MM.1S (cell line): ENCODE measurements at regions not wholly inside any gene's neighbourhood (a gene's known extent, or its start where the extent isn't known, plus 50 kb on each side); places are given as distances from the start of the nearest gene placed in this dataset.
A peak's percentile ranks its signal among the peaks of the same experiment; 100 is the strongest.

Experiments used
- DNase-seq: peaks from one replicate; pipeline ENCODE4 v3.0.0-alpha.2; 2015
- H2AFZ ChIP-seq: fragments of 300-600 bp; sonication (generic); 2 replicates; pipeline ENCODE4 v1.6.0; 2016; ENCODE audit warnings: antibody characterized with exemption, low read length
- H3F3A ChIP-seq: fragments of 300-600 bp; sonication (generic); 2 replicates; pipeline ENCODE4 v1.6.1; 2016; ENCODE audit warnings: mild to moderate bottlenecking, antibody characterized with exemption, low read length, moderate library complexity, mixed read lengths; ENCODE audit not compliant: insufficient read depth
- H3K27ac ChIP-seq: fragments of 300-600 bp; sonication (generic); 2 replicates; pipeline ENCODE4 v1.5.1; 2016; ENCODE audit warnings: mild to moderate bottlenecking, low read length
- H3K27me3 ChIP-seq: fragments of 300-600 bp; sonication (generic); replicated peaks from 2 replicates; pipeline ENCODE4 v1.6.0; 2016; ENCODE audit warnings: low read length; ENCODE audit not compliant: insufficient read depth
- H3K36me3 ChIP-seq: fragments of 300-600 bp; sonication (generic); replicated peaks from 2 replicates; pipeline ENCODE4 v1.6.1; 2016; ENCODE audit warnings: mild to moderate bottlenecking, low read length, mixed read lengths; ENCODE audit not compliant: insufficient read depth
- H3K4me1 ChIP-seq: fragments of 300-600 bp; sonication (generic); 2 replicates; pipeline ENCODE4 v1.6.1; 2016; ENCODE audit warnings: low read length, mixed read lengths
- H3K4me2 ChIP-seq: fragments of 300-600 bp; sonication (generic); 2 replicates; pipeline ENCODE4 v1.6.0; 2016; ENCODE audit warnings: low read depth, low read length
- H3K4me3 ChIP-seq: fragments of 300-600 bp; sonication (generic); 2 replicates; pipeline ENCODE4 v1.5.1; 2016; ENCODE audit warnings: low read length, mixed read lengths
- H3K79me2 ChIP-seq: fragments of 300-600 bp; sonication (generic); 2 replicates; pipeline ENCODE4 v1.6.1; 2016; ENCODE audit warnings: mixed run types, low read length, mixed read lengths
- H3K9ac ChIP-seq: fragments of 300-600 bp; sonication (generic); 2 replicates; pipeline ENCODE4 v1.6.1; 2016; ENCODE audit warnings: low read length, mixed read lengths
- H3K9me2 ChIP-seq: fragments of 300-600 bp; sonication (generic); replicated peaks from 2 replicates; pipeline ENCODE4 v1.6.1; 2016; ENCODE audit warnings: mild to moderate bottlenecking, low read length, mixed read lengths; ENCODE audit not compliant: insufficient read depth
- H3K9me3 ChIP-seq: fragments of 300-600 bp; sonication (generic); replicated peaks from 2 replicates; pipeline ENCODE4 v1.6.1; 2016; ENCODE audit warnings: mild to moderate bottlenecking, low read length, mixed read lengths; ENCODE audit not compliant: insufficient read depth
- H4K20me1 ChIP-seq: fragments of 300-600 bp; sonication (generic); 2 replicates; pipeline ENCODE4 v1.6.1; 2016; ENCODE audit warnings: mild to moderate bottlenecking, low read length, moderate library complexity, mixed read lengths; ENCODE audit not compliant: insufficient read depth
- EZH2 ChIP-seq: fragments of 300-600 bp; sonication (generic); optimal IDR thresholded peaks from 2 replicates; pipeline ENCODE3; 2017; ENCODE audit warnings: low read depth, mild to moderate bottlenecking, antibody characterized with exemption, low read length, mixed read lengths
- EZH2phosphoT487 ChIP-seq: fragments of 300-600 bp; sonication (generic); IDR thresholded peaks from 2 replicates; pipeline ENCODE4 v1.6.1; 2018; ENCODE audit warnings: antibody characterized with exemption, low read length
- TF ChIP-seq, protein P1 (sequence below): fragments of 300-600 bp; sonication (generic); IDR thresholded peaks from 2 replicates; pipeline ENCODE4 v1.5.1; 2016; ENCODE audit warnings: antibody characterized with exemption, low read length, mixed read lengths

DNA sequence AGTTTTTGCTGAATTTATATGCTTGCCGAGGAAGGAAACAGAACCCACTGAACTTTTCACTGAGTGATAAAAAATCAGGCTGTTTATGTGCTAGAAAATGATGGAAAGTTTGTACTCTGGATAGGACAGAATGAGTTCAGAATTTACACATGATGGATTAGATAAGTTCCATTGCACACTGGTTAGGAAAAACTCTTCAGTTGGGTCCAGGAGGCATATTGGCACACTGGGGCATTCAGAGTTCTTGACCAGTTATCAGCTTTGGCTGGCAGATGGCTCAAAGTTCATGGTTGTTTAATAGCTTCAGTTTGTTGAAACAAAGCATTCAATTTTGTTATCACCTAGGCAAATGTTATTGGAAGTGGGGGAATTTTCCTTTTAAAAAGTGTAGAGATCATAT lies 613.3 kb upstream of the SYNCRIP start:
- no peak overlapping the region for H3K4me2 ChIP-seq
- no peaks in the 10 kb centered on the region for H3F3A ChIP-seq
- no peak overlapping the region for H3K9ac ChIP-seq
- no peaks in the 10 kb centered on the region for H3K79me2 ChIP-seq
- H3K27ac ChIP-seq = no peak overlapping the region
- no peaks in the 10 kb centered on the region for H4K20me1 ChIP-seq
- no peak for DNase-seq
- no peaks in the 10 kb centered on the region for H3K4me1 ChIP-seq
- H3K4me3 ChIP-seq = no peak overlapping the region
- H3K9me3 ChIP-seq = no peaks in the 10 kb centered on the region
- TF ChIP-seq, protein P1, sequence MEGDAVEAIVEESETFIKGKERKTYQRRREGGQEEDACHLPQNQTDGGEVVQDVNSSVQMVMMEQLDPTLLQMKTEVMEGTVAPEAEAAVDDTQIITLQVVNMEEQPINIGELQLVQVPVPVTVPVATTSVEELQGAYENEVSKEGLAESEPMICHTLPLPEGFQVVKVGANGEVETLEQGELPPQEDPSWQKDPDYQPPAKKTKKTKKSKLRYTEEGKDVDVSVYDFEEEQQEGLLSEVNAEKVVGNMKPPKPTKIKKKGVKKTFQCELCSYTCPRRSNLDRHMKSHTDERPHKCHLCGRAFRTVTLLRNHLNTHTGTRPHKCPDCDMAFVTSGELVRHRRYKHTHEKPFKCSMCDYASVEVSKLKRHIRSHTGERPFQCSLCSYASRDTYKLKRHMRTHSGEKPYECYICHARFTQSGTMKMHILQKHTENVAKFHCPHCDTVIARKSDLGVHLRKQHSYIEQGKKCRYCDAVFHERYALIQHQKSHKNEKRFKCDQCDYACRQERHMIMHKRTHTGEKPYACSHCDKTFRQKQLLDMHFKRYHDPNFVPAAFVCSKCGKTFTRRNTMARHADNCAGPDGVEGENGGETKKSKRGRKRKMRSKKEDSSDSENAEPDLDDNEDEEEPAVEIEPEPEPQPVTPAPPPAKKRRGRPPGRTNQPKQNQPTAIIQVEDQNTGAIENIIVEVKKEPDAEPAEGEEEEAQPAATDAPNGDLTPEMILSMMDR = no peak
- TF ChIP-seq EZH2phosphoT487 (no peak), EZH2 (no peak)
- no peak overlapping the region for H2AFZ ChIP-seq
- no peaks in the 10 kb centered on the region for H3K27me3 ChIP-seq
- no peaks in the 10 kb centered on the region for H3K36me3 ChIP-seq
- H3K9me2 ChIP-seq = no peaks in the 10 kb centered on the region

DNA sequence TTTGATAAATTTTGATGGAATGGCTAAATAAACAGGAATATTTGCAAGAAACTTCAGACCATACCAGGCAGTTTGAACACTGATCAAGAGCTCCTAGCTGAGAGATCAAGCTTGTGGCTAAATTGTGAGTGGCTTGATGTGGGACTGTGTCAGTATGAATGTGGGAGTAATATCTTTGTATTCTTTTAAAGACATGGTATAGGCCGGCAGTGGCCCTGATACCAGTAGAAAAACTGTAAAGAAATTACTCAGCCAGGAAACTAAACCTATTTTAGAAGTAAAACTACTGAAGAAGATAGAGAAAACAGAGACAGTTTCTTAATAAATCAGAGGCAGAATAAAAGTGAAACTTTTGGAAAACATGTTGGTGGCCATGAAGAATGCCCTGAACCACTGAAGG lies 608.4 kb upstream of the SYNCRIP start:
- Histone ChIP-seq H2AFZ (no peak overlapping the region), H3K27me3 (no peaks in the 10 kb centered on the region), H3K4me3 (no peak overlapping the region), H3K9ac (no peak overlapping the region), H3F3A (no peaks in the 10 kb centered on the region), H3K4me2 (no peak overlapping the region), H3K9me2 (no peaks in the 10 kb centered on the region), H3K79me2 (no peaks in the 10 kb centered on the region), H4K20me1 (no peaks in the 10 kb centered on the region), H3K9me3 (no peaks in the 10 kb centered on the region), H3K4me1 (no peaks in the 10 kb centered on the region), H3K36me3 (no peaks in the 10 kb centered on the region), H3K27ac (no peak overlapping the region)
- no peak for TF ChIP-seq EZH2
- TF ChIP-seq, protein P1 = no peak
- no peak for TF ChIP-seq EZH2phosphoT487
- DNase-seq = peak; percentile 25

DNA sequence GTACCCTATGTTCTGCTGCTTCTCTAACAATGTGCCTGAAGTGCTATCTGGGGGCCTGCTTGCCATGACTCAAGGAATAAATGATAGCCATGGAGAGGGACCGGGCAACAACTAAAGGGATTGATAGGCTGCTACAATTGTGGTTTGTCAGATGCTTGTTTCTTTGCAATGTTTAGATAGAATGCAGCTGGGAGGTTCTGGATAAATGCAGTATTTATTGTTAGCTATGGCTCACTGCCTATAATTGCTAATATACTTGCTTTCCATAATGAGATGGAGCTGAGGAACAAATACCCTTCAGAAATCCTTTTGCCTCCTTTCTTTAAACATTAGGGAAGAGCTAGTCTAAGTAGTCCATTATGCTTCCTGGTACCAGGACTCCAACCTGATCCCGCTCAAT lies 575.2 kb upstream of the SYNCRIP start:
- H3K27ac ChIP-seq = no peak overlapping the region
- H3K36me3 ChIP-seq = no peaks in the 10 kb centered on the region
- H3K9me2 ChIP-seq = no peaks in the 10 kb centered on the region
- TF ChIP-seq EZH2 (no peak), EZH2phosphoT487 (no peak)
- TF ChIP-seq, protein P1 = no peak
- no peaks in the 10 kb centered on the region for H3K9me3 ChIP-seq
- no peak overlapping the region for H3K4me2 ChIP-seq
- H3K4me3 ChIP-seq = no peak overlapping the region
- H3K9ac ChIP-seq = no peak overlapping the region
- H3K27me3 ChIP-seq = no peaks in the 10 kb centered on the region
- no peaks in the 10 kb centered on the region for H3K4me1 ChIP-seq
- no peak for DNase-seq
- no peaks in the 10 kb centered on the region for H3F3A ChIP-seq
- no peak overlapping the region for H2AFZ ChIP-seq
- no peaks in the 10 kb centered on the region for H4K20me1 ChIP-seq
- no peaks in the 10 kb centered on the region for H3K79me2 ChIP-seq
